Smooth muscle cell (in vitro differentiated cells): ENCODE measurements at regions not wholly inside any gene's neighbourhood (a gene's known extent, or its start where the extent isn't known, plus 50 kb on each side); places are given as distances from the start of the nearest gene placed in this dataset.

Experiments used
- DNase-seq: peaks from one replicate; lab custom pipeline; 2025; ENCODE audit not compliant: unreplicated experiment; lab: John Stamatoyannopoulos, UW
- H2AFZ ChIP-seq: fragments of 200-600 bp; sonication (generic); 2 replicates; pipeline ENCODE4 v1.6.0; 2016; ENCODE audit warnings: antibody characterized with exemption, low read depth, mild to moderate bottlenecking
- H3F3A ChIP-seq: fragments of 200-600 bp; sonication (generic); 2 replicates; pipeline ENCODE4 v1.6.0; 2017; ENCODE audit warnings: antibody characterized with exemption, low read depth
- H3K27ac ChIP-seq: fragments of 200-600 bp; sonication (generic); 2 replicates; pipeline ENCODE4 v1.5.1; 2016; ENCODE audit warnings: low read depth, mild to moderate bottlenecking
- H3K27me3 ChIP-seq: fragments of 200-600 bp; sonication (generic); 2 replicates; pipeline ENCODE4 v1.6.1; 2016; ENCODE audit warnings: low read depth, mild to moderate bottlenecking
- H3K36me3 ChIP-seq: fragments of 200-600 bp; sonication (generic); 2 replicates; pipeline ENCODE4 v1.5.1; 2016; ENCODE audit warnings: low read depth
- H3K4me1 ChIP-seq: fragments of 200-600 bp; sonication (generic); 2 replicates; pipeline ENCODE4 v1.5.1; 2016; ENCODE audit warnings: low read depth
- H3K4me2 ChIP-seq: fragments of 200-600 bp; sonication (generic); 2 replicates; pipeline ENCODE4 v1.6.0; 2016; ENCODE audit warnings: mild to moderate bottlenecking
- H3K4me3 ChIP-seq: fragments of 200-600 bp; sonication (generic); 2 replicates; pipeline ENCODE4 v1.5.1; 2016; ENCODE audit warnings: mild to moderate bottlenecking
- H3K79me2 ChIP-seq: fragments of 200-600 bp; sonication (generic); 2 replicates; pipeline ENCODE4 v1.6.0; 2016; ENCODE audit warnings: low read depth, mild to moderate bottlenecking
- H3K9ac ChIP-seq: fragments of 200-600 bp; sonication (generic); 2 replicates; pipeline ENCODE4 v1.6.0; 2016; ENCODE audit warnings: low read depth
- H3K9me3 ChIP-seq: fragments of 200-600 bp; sonication (generic); replicated peaks from 2 replicates; pipeline ENCODE4 v1.5.1; 2016; ENCODE audit warnings: low read depth
- H4K20me1 ChIP-seq: fragments of 200-600 bp; sonication (generic); 2 replicates; pipeline ENCODE4 v1.6.0; 2016; ENCODE audit warnings: low read depth
- WGBS: methylation state at CpG from one replicate; pipeline ENCODE4 v1.1.7; 2016; ENCODE audit warnings: low lambda C conversion rate; 5-methylcytosine and 5-hydroxymethylcytosine counted together
- TF ChIP-seq, protein P1 (sequence below): fragments of 200-600 bp; sonication (generic); IDR thresholded peaks from 2 replicates; pipeline ENCODE4 v1.5.1; 2017; ENCODE audit warnings: borderline replicate concordance, mild to moderate bottlenecking, antibody characterized with exemption; ENCODE audit not compliant: insufficient read depth, poor library complexity, severe bottlenecking

DNA sequence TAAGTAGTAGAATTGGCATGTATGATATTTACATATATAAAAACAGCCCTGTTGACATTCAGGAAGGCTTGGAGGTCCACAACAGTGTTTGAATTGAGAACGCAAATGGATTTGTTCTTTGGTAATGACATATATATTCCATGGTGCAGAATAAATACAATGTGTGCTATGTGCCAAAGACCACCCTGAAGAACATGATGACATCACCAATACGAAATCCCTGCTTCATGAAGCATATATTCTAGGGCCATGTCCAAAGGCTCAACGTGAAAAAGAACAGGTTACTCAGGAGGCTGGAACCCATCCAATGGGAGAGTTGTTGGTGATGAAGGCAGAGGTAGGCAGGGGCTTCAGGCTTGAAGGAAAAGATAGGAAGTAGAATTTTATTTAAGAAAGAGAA is 423.9 kb upstream of the MAF start:
- H3K79me2 ChIP-seq = no peaks in the 10 kb centered on the region
- 86% methylated on average over 3 of the region's 3 CpGs for WGBS
- H3K4me1 ChIP-seq = peaks cover 35% of the 10 kb centered on the region
- H3F3A ChIP-seq = peaks cover 43% of the 10 kb centered on the region
- DNase-seq = no peak
- H3K27me3 ChIP-seq = no peaks in the 10 kb centered on the region
- no peaks in the 10 kb centered on the region for H4K20me1 ChIP-seq
- no peak overlapping the region for H2AFZ ChIP-seq
- H3K4me2 ChIP-seq = peak overlapping the region; percentile 61
- H3K36me3 ChIP-seq = no peaks in the 10 kb centered on the region
- H3K27ac ChIP-seq = peak overlapping the region; percentile 96
- TF ChIP-seq, protein P1, sequence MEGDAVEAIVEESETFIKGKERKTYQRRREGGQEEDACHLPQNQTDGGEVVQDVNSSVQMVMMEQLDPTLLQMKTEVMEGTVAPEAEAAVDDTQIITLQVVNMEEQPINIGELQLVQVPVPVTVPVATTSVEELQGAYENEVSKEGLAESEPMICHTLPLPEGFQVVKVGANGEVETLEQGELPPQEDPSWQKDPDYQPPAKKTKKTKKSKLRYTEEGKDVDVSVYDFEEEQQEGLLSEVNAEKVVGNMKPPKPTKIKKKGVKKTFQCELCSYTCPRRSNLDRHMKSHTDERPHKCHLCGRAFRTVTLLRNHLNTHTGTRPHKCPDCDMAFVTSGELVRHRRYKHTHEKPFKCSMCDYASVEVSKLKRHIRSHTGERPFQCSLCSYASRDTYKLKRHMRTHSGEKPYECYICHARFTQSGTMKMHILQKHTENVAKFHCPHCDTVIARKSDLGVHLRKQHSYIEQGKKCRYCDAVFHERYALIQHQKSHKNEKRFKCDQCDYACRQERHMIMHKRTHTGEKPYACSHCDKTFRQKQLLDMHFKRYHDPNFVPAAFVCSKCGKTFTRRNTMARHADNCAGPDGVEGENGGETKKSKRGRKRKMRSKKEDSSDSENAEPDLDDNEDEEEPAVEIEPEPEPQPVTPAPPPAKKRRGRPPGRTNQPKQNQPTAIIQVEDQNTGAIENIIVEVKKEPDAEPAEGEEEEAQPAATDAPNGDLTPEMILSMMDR = no peak
- peak overlapping the region; percentile 80 for H3K9ac ChIP-seq
- H3K4me3 ChIP-seq = no peak overlapping the region
- no peaks in the 10 kb centered on the region for H3K9me3 ChIP-seq

DNA sequence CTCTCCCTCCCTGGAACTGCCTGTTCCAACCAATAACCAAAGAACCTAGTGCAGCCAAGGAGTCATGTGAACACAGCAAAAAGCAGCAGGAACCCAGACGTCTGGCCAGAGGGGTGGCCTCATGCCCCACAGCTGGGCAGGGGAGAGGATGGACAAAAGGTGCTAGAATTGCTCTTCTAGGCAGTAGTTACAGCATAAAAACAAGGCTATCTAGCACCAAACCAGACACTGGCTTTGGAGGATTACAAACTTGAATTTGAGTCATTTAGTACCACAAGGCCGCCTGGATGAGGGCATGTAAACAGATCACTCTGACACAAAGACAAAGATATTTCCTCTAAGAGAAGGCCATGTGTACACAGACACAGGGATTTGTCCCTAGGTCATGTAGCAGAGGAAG is 423.3 kb upstream of the MAF start:
- TF ChIP-seq, protein P1 = no peak
- Histone ChIP-seq H3K27me3 (no peaks in the 10 kb centered on the region), H3F3A (peaks cover 43% of the 10 kb centered on the region), H3K4me2 (peak overlapping the region; percentile 34), H3K9ac (peak overlapping the region; percentile 80), H2AFZ (no peak overlapping the region), H3K9me3 (no peaks in the 10 kb centered on the region), H3K4me3 (no peak overlapping the region), H3K79me2 (no peaks in the 10 kb centered on the region), H3K4me1 (peaks cover 29% of the 10 kb centered on the region), H4K20me1 (no peaks in the 10 kb centered on the region), H3K36me3 (no peaks in the 10 kb centered on the region), H3K27ac (peak overlapping the region; percentile 96)
- WGBS = 11% methylated on average over 2 of the region's 2 CpGs
- DNase-seq = no peak

DNA sequence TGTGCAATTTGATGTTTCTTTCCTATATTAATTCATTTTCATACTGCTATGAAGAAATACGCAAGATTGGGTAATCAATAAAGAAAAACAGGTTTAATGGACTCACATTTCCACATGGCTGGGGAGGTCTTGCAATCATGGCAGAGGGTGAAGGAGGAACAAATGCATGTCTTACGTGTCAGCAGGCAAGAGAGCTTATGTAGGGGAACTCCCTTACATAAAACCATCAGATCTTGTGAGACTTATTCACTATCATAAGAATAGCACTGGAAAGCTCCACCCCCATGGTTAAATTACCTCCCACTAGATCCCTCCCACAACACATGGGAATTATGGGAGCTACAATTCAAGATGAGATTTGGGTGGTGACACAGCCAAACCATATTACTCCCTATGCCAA is 418.9 kb upstream of the MAF start:
- DNase-seq = no peak
- H3K79me2 ChIP-seq = no peaks in the 10 kb centered on the region
- H4K20me1 ChIP-seq = no peaks in the 10 kb centered on the region
- no peak overlapping the region for H3K27ac ChIP-seq
- no peaks in the 10 kb centered on the region for H3K9me3 ChIP-seq
- peaks cover 9% of the 10 kb centered on the region for H3K4me1 ChIP-seq
- H3F3A ChIP-seq = peaks cover 17% of the 10 kb centered on the region
- H3K27me3 ChIP-seq = no peaks in the 10 kb centered on the region
- 80% methylated on average over 2 of the region's 2 CpGs for WGBS
- H3K4me2 ChIP-seq = no peak overlapping the region
- no peak overlapping the region for H3K4me3 ChIP-seq
- TF ChIP-seq, protein P1 = no peak
- H3K9ac ChIP-seq = no peak overlapping the region
- no peak overlapping the region for H2AFZ ChIP-seq
- no peaks in the 10 kb centered on the region for H3K36me3 ChIP-seq

DNA sequence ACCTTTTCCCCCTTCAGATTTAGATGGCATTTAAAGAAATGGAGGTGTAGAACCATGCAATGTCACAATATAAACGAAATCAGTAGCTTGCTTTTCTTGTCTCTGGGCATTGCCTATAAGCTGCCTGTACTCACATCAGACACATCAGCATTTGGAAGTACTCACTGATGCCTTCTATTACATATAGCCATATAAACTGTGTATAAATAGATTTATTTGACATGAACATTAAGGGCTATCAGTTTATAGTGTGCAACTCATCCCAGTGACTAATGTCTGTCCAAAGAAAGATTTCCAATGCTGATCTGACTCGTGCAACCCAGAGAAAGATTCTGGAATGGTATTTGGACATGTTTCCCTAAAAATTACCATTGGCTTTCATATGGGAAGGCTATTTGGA is 417.9 kb upstream of the MAF start:
- no peaks in the 10 kb centered on the region for H3K79me2 ChIP-seq
- no peak overlapping the region for H3K4me2 ChIP-seq
- no peak overlapping the region for H3K9ac ChIP-seq
- peaks cover 9% of the 10 kb centered on the region for H3K4me1 ChIP-seq
- no peak overlapping the region for H2AFZ ChIP-seq
- no peak for DNase-seq
- H4K20me1 ChIP-seq = no peaks in the 10 kb centered on the region
- H3K27me3 ChIP-seq = no peaks in the 10 kb centered on the region
- no peak overlapping the region for H3K27ac ChIP-seq
- H3K4me3 ChIP-seq = no peak overlapping the region
- H3F3A ChIP-seq = peaks cover 11% of the 10 kb centered on the region
- H3K36me3 ChIP-seq = no peaks in the 10 kb centered on the region
- TF ChIP-seq, protein P1 = no peak
- WGBS = 59% methylated on average over 2 of the region's 2 CpGs
- H3K9me3 ChIP-seq = no peaks in the 10 kb centered on the region
